GM23248 (cell line): ENCODE measurements at regions not wholly inside any gene's neighbourhood (a gene's known extent, or its start where the extent isn't known, plus 50 kb on each side); places are given as distances from the start of the nearest gene placed in this dataset.

ENCODE experiments used
- EZH2 ChIP-seq: fragments of 200-600 bp; sonication (generic); IDR thresholded peaks from 2 replicates; pipeline ENCODE4 v1.6.1; 2018; ENCODE audit warnings: antibody characterized with exemption, mild to moderate bottlenecking; ENCODE audit not compliant: insufficient read depth, poor library complexity, severe bottlenecking
- EZH2phosphoT487 ChIP-seq: fragments of 200-600 bp; sonication (generic); IDR thresholded peaks from 2 replicates; pipeline ENCODE4 v1.6.1; 2018; ENCODE audit warnings: antibody characterized with exemption, moderate library complexity, mild to moderate bottlenecking, low read depth; ENCODE audit not compliant: insufficient read depth

GRCh38 chr16:86117235-86117634 is 218.3 kb downstream of the IRF8 start:
- TF ChIP-seq EZH2 (no peak), EZH2phosphoT487 (no peak)
